ENCODE measurements at regions not wholly inside any gene's neighbourhood (a gene's known extent, or its start where the extent isn't known, plus 50 kb on each side); places are given as distances from the start of the nearest gene placed in this dataset.

- FAIRE-seq (peak; percentile 78), ATAC-seq (peak; percentile 98), DNase-seq (ENCODE audit: low spot score) (peak; percentile 76)
- CTCF ChIA-PET (ENCODE audit: low intra/inter-chr PET ratio, low total read pairs) = interaction anchor here (1.2 to 2.4 kb wide), 3 partner anchors 255 to 696 kb away, joined by 3 to 19 read pairs (median 17); no protein-coding TSS in a partner anchor
- intact Hi-C loops (cut with micrococcal nuclease; ENCODE audit: unreplicated experiment) (loop anchor here (1.0 to 10.0 kb wide), 10 partner anchors 92 to 697 kb away; no protein-coding TSS in a partner anchor), in situ Hi-C loops (cut with HindIII; ENCODE audit: extremely low pct_ligation_motif_present, low pct_unique_long_range_greater_than_20kb) (loop anchor here (5.0 to 10.0 kb wide), 2 partner anchors 402 to 695 kb away; no protein-coding TSS in a partner anchor)
- no peaks in the 10 kb centered on the region for H3K9me3 ChIP-seq (ENCODE audit: low read length)
- H2AFZ ChIP-seq (ENCODE audit: low read length) = no peak overlapping the region
- H3K36me3 ChIP-seq (replicated peaks in 1 of 2; ENCODE audit: control insufficient read depth in 1 of 2, insufficient read depth in 2 of 2, low read length in 2 of 2) = no peaks in the 10 kb centered on the region
- POLR2A ChIA-PET = interaction anchor here (0.7 to 2.0 kb wide), 4 partner anchors 73 to 631 kb away, joined by 3 to 8 read pairs (median 4); no protein-coding TSS in a partner anchor
- H3K4me2 ChIP-seq (ENCODE audit: low read depth, low read length) = peak overlapping the region; percentile 62
- BruUV-seq (replicated peaks) = no TSS peak
- H3K79me2 ChIP-seq (ENCODE audit: insufficient read depth, low read length) = no peaks in the 10 kb centered on the region
- no peaks in the 10 kb centered on the region for H4K20me1 ChIP-seq (ENCODE audit: insufficient read depth, low read length)
- WGBS (ENCODE audit: low lambda C conversion rate) = 34% methylated on average over 8 of the region's 8 CpGs
- H3K4me1 ChIP-seq (ENCODE audit: insufficient read depth, low read length) = peaks cover 16% of the 10 kb centered on the region
- H3K4me3 ChIP-seq (replicated peaks in 1 of 3; ENCODE audit: insufficient read depth in 1 of 3, low read depth in 2 of 3, low read length in 3 of 3) = peak overlapping the region in 2 of 3 experiments; percentile 11 to 17; a peak in 1 of 6 replicates
- H3K27me3 ChIP-seq (ENCODE audit: control insufficient read depth in 1 of 2, insufficient read depth in 2 of 2, low read length in 2 of 2) = no peaks in the 10 kb centered on the region
- H3K27ac ChIP-seq (ENCODE audit: extremely low read length, insufficient read depth, low read length) = peak overlapping the region; percentile 13
- H3K9ac ChIP-seq (ENCODE audit: insufficient read depth, low read depth, low read length) = peak overlapping the region; percentile 24; the same call in 1 of the 2 replicates
- TF ChIP-seq IRF1 (CRISPR knock-in tag; IDR thresholded peaks at IDR 0.05; ENCODE audit: low read depth) (no peak), RARA (CRISPR knock-in tag; IDR thresholded peaks at IDR 0.05) (peak; percentile 26), CEBPG (CRISPR knock-in tag; IDR thresholded peaks at IDR 0.05) (peak; percentile 88), PPARG (CRISPR knock-in tag; conservative IDR thresholded peaks at IDR 0.05) (0 out of 2 replicates have a peak, but pooled peaks have one; percentile 9), ZNF652 (CRISPR knock-in tag; IDR thresholded peaks at IDR 0.05; ENCODE audit: borderline replicate concordance, low read depth) (no peak), IKZF5 (CRISPR knock-in tag; IDR thresholded peaks at IDR 0.05) (no peak), GABPA (IDR thresholded peaks at IDR 0.05; ENCODE audit: low read depth, low read length) (no peak), GABPA (CRISPR knock-in tag; IDR thresholded peaks at IDR 0.05; ENCODE audit: low read depth) (peak; percentile 51; the same call in 1 of the 2 replicates), ARID3A (IDR thresholded peaks at IDR 0.05; ENCODE audit: low read depth, low read length) (peak; percentile 38; the same call in 1 of the 2 replicates), ETV5 (CRISPR knock-in tag; IDR thresholded peaks at IDR 0.05; ENCODE audit: borderline replicate concordance) (peak; percentile 47; the same call in 1 of the 2 replicates), SMC3 (IDR thresholded peaks at IDR 0.05; ENCODE audit: low read length) (peak; percentile 97), ZBTB33 (CRISPR knock-in tag; IDR thresholded peaks at IDR 0.05) (peak; percentile 81; the same call in 1 of the 2 replicates), CREB1 (IDR thresholded peaks at IDR 0.05) (no peak), CREB1 (CRISPR knock-in tag; IDR thresholded peaks at IDR 0.05) (peak; percentile 54; the same call in 1 of the 2 replicates), DMAP1 (CRISPR knock-in tag; IDR thresholded peaks at IDR 0.05) (no peak), KLF16 (CRISPR knock-in tag; IDR thresholded peaks at IDR 0.05) (no peak; a peak in 1 of 4 replicates), ZNF441 (CRISPR knock-in tag; IDR thresholded peaks at IDR 0.05; ENCODE audit: borderline replicate concordance) (no peak), GATAD2A (CRISPR knock-in tag; IDR thresholded peaks at IDR 0.05) (peak; percentile 77)
These were observed 631.5 kb downstream of the RAB28 start for GRCh38 chr4:12852338-12853307.

All from HepG2 (cell line).